GM21737 (cell line): ENCODE measurements at regions not wholly inside any gene's neighbourhood (a gene's known extent, or its start where the extent isn't known, plus 50 kb on each side); places are given as distances from the start of the nearest gene placed in this dataset.
A peak's percentile ranks its signal among the peaks of the same experiment; 100 is the strongest.
"Not testable (repeated sequence)": the region's sequence is repeated elsewhere in the genome, so short reads cannot be mapped to it uniquely, and the experiment has no call there.

Experiments
- ATAC-seq: cut with Tn5 transposase; IDR thresholded peaks from one replicate; pipeline ENCODE4 v1.9.1; 2021; ENCODE audit warnings: mild to moderate bottlenecking, moderate library complexity; ENCODE audit not compliant: unreplicated experiment

DNA sequence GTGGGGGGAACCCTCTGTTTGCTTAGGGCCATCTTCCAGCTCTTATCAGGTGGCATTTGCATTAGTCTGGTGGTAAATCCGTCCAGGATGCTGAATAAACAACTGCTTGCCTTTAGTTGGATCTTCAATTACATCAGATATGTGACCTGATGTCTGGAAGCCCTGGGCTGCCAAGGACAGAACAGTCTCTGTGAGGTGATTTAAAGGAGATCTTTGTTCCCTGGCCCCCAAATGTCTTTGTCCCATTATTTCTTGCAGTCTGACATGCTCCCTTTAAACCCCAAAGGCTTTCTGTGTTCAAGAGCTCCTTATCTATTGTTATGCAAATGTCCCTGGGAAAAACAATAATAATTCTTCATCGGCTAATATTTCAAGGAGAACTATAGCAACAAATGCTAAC, 84.6 kb upstream of the SPTLC3 start:
- no peak for ATAC-seq

DNA sequence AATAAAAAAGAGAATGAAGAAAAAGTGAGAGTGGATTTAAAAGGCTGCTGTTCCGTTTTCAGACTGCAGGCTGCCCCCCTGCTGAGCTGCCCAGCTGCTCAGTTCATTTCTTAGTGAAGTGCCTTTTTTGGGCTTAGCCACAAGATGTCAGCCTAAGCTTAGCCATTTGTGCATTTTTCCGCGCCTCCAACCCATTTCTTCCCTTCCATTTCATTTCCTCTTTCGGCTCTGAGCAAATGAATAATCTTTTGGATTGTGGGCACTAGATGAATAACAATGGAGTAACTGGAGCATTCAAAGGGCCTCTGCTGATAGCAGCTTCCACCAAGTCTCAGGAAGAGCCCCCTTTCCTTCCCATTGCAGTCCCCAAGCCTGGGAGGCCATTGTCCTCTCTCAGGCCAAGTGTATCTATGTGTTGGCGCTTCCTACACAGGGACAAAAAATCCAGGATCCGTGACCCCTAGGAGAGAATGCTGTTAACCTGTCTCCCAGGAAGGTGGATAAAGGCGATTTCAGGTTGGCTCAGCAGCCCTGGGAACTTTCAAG, 83.5 kb upstream of the SPTLC3 start:
- peak; percentile 82 for ATAC-seq

DNA sequence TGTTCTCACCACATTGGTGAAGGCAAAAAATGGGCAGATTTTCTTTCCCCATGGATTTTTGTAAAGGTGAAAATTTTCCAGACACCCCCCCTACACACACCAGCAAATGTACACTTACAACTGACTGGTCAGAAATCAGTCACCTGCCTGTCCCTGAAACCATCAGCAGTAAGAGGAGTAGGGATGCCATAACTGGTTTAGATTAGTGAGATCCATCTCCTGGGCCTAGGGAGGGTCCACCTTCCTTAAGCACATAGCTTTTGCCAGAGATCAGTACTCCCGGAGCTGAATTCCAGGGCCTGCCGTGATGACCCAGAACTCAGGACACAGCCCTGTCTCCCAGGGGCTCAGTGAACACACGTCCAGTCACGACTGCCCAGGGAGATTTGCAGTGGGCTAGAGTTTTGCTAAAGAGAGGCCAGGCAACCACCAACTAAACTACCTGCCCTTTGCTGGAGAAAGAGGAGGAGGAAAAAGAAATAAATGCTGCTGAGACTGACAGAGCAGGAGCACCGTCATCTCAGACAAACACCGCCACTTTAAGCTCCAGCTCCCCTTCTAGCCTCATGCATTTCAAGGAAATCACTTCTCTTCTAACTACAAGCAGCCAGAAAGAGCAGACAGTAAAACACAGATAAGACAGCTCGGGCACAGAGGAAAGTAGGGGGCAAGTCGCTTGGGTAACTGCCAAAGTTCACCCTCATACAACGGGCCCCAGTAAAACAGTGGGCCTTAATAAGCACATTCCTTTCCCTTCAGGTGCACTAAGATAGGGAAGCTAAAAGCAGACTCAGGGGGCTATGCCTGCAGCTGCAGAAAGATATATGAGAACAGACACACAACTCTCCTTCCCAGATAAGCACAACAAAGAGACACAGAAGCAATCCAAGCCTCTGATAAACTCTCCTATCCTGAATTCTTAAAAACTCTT, 82.6 kb upstream of the SPTLC3 start:
- no peak for ATAC-seq

DNA sequence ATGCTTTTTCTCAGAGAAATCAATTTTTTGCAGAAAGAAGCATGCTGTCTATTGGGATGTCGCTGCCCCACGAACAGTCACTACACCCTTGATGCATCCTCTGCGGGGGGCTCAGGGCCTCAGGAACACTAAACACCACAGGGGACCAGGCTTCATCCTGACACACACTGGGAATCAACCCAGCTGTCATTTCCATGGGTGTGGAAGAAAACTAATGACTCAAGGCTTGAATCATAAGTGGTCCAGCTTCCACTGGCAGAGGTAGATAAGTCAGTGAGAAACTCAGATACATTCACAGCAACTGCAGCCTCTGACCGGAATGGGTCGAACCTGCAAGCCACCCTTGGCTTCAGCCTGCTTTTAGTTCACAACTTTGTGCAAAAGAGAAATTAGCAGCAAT, 81.3 kb upstream of the SPTLC3 start:
- no peak for ATAC-seq

DNA sequence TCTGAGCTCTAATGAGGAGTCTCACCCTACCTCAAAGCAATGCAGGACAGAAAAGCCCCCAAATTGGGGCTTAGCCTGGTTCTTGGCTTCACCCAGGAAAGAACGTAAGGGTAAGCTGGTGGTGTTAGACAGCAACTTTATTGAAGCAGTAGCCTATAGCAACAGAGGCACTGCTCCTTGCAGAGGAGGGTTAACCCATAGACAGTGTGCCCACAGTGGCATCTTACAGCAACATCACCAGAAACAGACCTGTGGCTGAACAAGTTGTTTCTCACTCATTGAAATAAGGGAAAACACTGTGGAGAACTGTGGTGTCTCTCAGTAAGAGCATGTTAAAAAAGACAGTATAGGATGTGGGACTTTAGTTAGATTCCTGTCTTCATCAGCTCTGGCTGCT, 80.4 kb upstream of the SPTLC3 start:
- ATAC-seq, result no peak

DNA sequence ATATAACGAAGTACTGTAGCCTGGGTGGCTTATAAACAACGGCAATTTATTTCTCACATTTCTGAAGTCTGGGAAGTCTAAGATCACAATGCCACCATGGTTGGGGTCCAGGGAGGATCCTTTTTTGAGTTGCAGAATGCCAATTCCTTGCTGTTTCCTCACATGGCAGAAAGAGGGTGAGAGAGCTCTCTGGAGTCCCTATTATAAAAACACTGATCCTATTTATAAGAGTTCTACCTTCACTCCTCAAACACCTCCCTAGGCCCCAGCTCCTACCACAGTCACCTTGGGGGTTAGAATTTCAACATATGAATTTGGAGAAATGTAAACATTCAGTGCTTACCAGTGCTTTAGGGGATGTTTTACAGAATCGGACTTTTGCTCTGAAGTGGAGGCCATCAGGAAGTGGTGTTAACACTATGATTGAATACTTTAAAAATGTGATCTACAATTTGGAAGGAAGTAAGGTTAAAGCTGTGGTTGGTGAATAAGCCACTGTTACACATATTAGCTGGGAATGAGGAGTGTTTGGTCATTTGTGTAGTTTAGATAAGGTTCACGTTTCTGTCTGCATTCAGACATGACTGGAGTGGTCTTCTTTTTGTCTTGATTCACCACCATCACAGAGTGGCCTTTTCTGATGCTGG, 79.9 kb upstream of the SPTLC3 start:
- ATAC-seq, result no peak

DNA sequence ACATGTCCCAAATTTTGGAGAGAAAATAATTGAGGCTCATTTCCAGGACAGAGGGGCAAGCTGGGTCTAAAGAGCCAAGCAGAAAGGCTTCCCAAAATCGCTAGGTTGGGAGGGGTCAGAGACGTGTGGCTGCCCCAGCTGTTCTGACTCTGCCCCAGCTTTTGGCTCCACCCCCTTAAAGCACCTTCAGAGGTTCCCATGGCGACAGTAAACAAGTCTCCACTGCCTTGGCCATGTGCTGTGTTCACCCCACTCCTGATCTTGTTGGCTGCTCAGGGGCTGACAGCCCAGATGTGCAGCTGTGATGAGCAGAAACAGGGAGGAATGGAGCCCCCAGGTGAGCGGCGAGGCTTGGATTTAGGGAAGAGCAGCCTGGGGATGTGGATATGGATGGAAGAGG, 72.8 kb upstream of the SPTLC3 start:
- no peak for ATAC-seq

DNA sequence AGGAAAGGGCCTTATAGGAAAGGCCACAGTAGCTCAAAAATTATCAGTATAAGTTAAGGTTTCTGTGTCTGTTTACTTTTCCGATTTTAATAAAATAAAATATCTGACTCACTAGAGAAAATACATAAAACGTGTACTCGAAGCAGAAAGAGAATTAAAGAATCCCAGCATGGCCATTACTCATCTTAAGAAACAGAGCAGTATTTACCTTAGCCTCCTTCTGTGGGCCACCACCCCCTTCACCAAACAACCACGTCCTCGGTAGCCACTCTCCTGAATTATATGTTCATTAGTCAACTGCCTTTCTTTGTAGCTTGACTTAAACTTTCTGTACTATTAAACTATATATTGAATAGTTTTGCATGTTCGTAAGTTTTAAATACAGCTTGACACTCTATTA, 72.2 kb upstream of the SPTLC3 start:
- no peak for ATAC-seq

DNA sequence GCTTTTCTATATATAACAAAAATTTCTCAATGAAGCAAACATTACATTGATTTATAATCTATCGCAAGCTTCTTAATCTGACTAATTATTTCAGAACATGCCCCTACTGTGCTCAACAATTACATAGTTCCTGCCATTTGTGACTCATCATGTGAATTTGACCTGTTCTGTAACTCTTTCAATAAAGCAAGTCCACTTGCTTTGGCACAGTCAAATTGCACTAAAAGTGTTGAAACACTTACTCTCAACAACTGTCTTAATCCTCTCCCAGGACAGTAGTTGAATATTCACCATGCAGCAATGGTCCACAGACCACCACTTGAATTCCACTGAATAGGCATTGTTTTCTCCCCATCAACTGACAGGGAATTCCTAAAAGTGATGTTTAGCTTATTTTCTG, 67.7 kb upstream of the SPTLC3 start:
- ATAC-seq, result no peak

DNA sequence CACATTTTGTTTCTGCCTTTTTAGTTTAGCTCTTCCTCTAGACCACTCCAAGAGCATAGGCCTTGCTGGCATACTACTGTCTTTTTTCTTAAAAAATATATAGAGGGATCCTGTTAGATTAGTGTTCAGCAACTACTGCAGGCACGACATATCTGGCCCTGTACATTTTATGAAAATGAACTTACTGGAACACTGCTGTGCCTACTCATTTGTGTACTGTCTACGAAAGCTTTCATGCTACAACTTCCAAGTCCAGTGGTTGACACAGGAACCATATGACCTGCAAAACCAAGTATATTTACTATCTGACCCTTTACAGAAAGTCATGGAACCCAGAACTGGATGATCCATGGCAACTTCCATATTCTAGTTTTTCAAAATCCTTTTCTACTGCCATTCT, 66.6 kb upstream of the SPTLC3 start:
- ATAC-seq, result no peak

DNA sequence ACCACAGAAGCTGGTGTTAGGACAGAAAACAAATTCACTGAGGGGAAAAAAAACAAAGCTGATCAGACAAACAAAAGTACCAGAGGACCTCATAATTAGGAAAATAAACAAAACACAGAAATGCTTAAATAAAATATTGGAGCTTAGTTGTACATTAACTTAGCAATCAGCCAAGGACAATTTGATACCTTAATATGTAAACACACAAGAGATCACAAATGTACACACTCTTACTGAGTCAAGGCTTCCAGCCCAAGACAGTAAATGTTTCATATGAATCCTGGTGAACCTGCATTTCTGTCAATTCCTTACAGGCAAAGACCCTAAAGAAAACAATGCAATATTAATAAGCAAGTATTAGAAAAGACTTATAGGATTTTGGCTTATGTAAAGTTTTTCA, 62.0 kb upstream of the SPTLC3 start:
- no peak for ATAC-seq

DNA sequence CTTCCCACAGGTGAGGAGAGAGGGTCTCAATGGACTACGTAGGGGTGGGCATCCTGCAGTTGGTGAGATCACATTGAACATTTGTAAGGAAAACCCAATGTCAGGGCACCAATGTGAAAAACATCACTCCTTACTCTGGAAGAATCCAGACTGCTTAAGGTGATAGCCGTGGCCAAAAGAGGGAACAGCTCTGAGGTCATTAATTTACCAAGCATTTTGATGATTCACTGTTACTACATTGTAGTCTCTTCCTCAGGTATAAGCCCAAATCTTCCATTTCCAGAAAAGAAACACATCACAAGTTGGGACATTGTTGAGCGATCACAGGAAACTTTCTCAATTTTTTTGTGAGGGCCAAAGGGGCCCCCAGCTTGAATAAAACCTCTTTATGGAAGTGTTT, 61.1 kb upstream of the SPTLC3 start:
- no peak for ATAC-seq

DNA sequence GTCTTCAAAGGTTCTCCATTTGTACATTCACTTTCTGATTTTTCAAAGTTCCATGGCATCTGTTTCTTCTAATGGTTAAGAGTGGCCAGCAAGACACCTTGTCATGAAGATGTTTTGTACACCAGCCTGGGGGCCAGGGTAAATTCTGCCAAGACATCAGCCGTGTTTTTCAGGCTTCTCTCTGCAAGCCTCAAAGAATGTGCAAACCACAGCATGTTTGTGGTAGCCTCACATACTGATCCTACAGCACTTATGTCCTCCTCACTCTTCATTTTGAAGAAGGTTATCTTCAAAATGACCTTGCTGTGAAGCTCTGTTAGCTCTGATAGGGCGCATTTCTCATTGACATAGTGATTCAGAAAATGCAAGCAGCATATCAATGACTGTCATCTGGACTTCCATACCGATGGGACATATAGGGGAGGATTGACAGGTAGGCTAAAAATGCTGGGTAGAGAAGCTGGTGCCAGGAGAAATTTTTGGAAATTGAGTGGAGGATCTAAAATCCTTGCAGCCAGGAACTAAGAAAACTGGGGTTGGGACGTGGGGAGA, 59.3 kb upstream of the SPTLC3 start:
- ATAC-seq, result no peak

DNA sequence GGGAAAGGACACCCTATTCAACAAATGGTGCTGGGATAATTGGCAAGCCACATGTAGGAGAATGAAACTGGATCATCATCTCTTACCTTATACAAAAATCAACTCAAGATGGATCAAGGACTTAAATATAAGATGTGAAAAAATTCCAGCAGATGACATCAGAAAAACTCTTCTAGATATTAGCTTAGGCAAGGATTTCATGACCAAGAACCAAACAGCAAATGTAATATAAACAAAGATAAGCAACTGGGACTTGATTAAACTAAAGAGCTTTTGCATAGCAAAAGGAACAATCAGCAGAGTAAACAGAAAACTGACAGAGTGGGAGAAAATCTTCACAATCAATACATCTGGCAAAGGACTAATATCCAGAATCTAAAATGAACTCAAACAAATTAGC, 54.5 kb upstream of the SPTLC3 start:
- ATAC-seq, result not testable (repeated sequence)

DNA sequence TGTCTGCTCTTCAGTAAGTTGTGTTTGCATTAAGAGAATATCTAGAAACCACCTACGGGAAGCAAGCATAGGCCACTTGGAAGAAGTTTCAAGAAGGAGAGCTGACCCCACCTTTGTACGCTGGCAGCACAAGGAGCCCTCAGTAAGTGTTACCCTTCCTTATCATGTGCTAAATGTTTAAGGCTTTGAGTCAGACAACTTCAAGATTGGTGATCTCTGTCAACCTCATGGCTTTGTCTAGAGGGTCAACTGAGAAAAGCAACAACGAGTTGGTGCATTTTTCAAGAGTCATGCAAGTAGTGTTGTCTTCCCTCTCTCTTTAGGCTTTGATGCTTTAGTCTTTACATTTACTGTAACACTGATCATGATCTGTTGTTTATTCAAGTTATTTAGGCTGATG, 53.2 kb upstream of the SPTLC3 start:
- no peak for ATAC-seq

DNA sequence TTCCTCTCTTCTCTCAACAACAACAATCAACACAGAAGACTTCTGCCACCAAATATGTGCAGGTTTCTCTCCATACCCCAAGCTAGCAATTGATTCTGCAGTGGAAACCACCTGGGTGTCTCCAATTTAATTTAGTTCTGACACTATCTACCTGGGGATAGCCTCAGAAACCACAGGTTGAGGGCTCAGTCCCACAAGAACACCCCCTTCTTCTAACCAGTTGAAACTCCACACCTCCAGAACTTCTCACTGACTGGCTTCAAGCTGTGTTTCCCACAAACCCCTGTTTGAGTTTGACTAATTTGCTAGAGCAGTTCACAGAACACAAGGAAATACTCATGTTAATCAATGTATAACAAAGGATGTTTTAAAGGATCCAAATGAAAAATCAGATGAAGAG, 52.5 kb upstream of the SPTLC3 start:
- no peak for ATAC-seq

DNA sequence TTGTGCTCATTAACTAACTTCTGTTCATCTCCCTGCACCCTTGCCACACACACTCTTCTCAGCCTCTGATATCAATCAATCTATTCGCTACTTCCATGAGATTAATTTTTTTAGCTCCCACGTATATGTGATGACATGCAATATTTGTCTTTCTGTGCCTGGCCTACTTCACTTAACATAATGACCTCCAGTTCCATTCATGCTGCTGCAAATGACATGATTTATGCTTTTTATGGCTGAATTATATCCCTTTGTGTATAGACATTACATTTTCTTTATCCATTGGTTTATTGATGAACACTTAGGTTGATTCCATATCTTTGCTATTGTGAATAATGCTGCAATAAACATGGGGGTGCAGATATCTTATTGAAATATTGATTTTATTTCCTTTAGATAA, 50.8 kb upstream of the SPTLC3 start:
- no peak for ATAC-seq
